Breast epithelium (tissue), 4 donors: ENCODE measurements at regions not wholly inside any gene's neighbourhood (a gene's known extent, or its start where the extent isn't known, plus 50 kb on each side); places are given as distances from the start of the nearest gene placed in this dataset.

Experiments used
- DNase-seq, 2 donors: peaks; one replicate each; pipeline ENCODE4 v3.0.0-alpha.2; 2019; ENCODE audit warnings: low spot score in 2 of 2
- H3K27ac ChIP-seq, 2 donors: fragments of 200-600 bp; sonication (generic) in 1 of 2; one replicate each; pipeline ENCODE4 v1.5.1; 2016 to 2019; ENCODE audit warnings: mild to moderate bottlenecking in 1 of 2
- H3K27me3 ChIP-seq, 2 donors: fragments of 200-600 bp; sonication (generic) in 1 of 2; one replicate each; pipeline versions ENCODE4 v1.5.1 to v1.6.0; 2017 to 2019; ENCODE audit warnings: control low read depth in 1 of 2, mild to moderate bottlenecking in 1 of 2
- H3K36me3 ChIP-seq: fragments of 200-600 bp; one replicate; pipeline ENCODE4 v1.5.1; 2019
- H3K4me1 ChIP-seq, 2 donors: fragments of 200-600 bp; sonication (generic); one replicate each; pipeline ENCODE4 v1.5.1; 2016 to 2019; ENCODE audit warnings: control low read depth in 1 of 2
- H3K4me3 ChIP-seq, 3 donors: fragments of 200-600 bp; sonication (generic); 1 replicate in 2 of 3; 2 replicates in 1 of 3; pipeline ENCODE4 v1.5.1; 2016 to 2019; ENCODE audit warnings: mild to moderate bottlenecking in 3 of 3, moderate library complexity in 2 of 3
- H3K9me3 ChIP-seq, 2 donors: fragments of 200-600 bp; sonication (generic) in 1 of 2; one replicate each; pipeline ENCODE4 v1.5.1; 2016 to 2019; ENCODE audit warnings: control low read depth in 1 of 2
- CTCF ChIP-seq, 3 donors: fragments of 450-650 bp; IDR thresholded peaks; one replicate each; pipeline ENCODE4 v1.5.1; 2016 to 2017; ENCODE audit warnings: antibody characterized with exemption in 3 of 3, mild to moderate bottlenecking in 3 of 3, moderate library complexity in 3 of 3
- POLR2A ChIP-seq: fragments of 450-650 bp; IDR thresholded peaks from one replicate; pipeline ENCODE4 v1.6.1; 2016; ENCODE audit warnings: antibody characterized with exemption, mild to moderate bottlenecking, moderate library complexity
- POLR2AphosphoS5 ChIP-seq, 3 donors: sonication (generic); formaldehyde crosslinking; IDR thresholded peaks; one replicate each; pipeline ENCODE4 v1.6.1; 2017; ENCODE audit warnings: antibody characterized with exemption in 3 of 3
- intact Hi-C: fragments of 100-400 bp; cut with DNase I; formaldehyde crosslinking; loops from one replicate; pipeline ENCODE4 v1.15.1; 2023; ENCODE audit warnings: low total_unique reads

- no peak for DNase-seq
- H3K9me3 ChIP-seq = no peaks in the 10 kb centered on the region
- intact Hi-C loops = no loop called here
- H3K4me1 ChIP-seq = no peaks in the 10 kb centered on the region
- no peak overlapping the region for H3K4me3 ChIP-seq
- no peak overlapping the region for H3K27ac ChIP-seq
- H3K36me3 ChIP-seq = no peaks in the 10 kb centered on the region
- TF ChIP-seq POLR2A (no peak), CTCF (IDR thresholded peaks at IDR 0.05) (no peak), POLR2AphosphoS5 (IDR thresholded peaks at IDR 0.05) (no peak)
- peaks cover 0 to 58% of the 10 kb centered on the region in 2 donors for H3K27me3 ChIP-seq
These were observed 96.7 kb upstream of the UQCRFS1 start for GRCh38 chr19:29309637-29310036.

- H3K27me3 ChIP-seq = peaks cover 0 to 57% of the 10 kb centered on the region in 2 donors
These were observed 98.3 kb upstream of the UQCRFS1 start for GRCh38 chr19:29311191-29311790.

GRCh38 chr19:29315556-29316190 lies 102.7 kb upstream of the UQCRFS1 start:
- Histone ChIP-seq H3K4me3 (no peak overlapping the region), H3K4me1 (no peaks in the 10 kb centered on the region), H3K27ac (no peak overlapping the region), H3K36me3 (no peaks in the 10 kb centered on the region), H3K27me3 (peaks cover 0 to 38% of the 10 kb centered on the region in 2 donors), H3K9me3 (no peaks in the 10 kb centered on the region)
- intact Hi-C loops = no loop called here
- DNase-seq = no peak
- no peak for TF ChIP-seq CTCF (IDR thresholded peaks at IDR 0.05)
- no peak for TF ChIP-seq POLR2AphosphoS5 (IDR thresholded peaks at IDR 0.05)
- no peak for TF ChIP-seq POLR2A

More at GRCh38 chr19:29311191-29311790, 98.3 kb upstream of the UQCRFS1 start:
- H3K4me3 ChIP-seq = no peak overlapping the region
- no peak for TF ChIP-seq POLR2A
- no peak for TF ChIP-seq CTCF (IDR thresholded peaks at IDR 0.05)
- TF ChIP-seq POLR2AphosphoS5 (IDR thresholded peaks at IDR 0.05) = no peak
- intact Hi-C loops = no loop called here
- no peak for DNase-seq
- no peaks in the 10 kb centered on the region for H3K36me3 ChIP-seq
- H3K9me3 ChIP-seq = no peaks in the 10 kb centered on the region
- H3K4me1 ChIP-seq = no peaks in the 10 kb centered on the region
- no peak overlapping the region for H3K27ac ChIP-seq

- no peaks in the 10 kb centered on the region for H3K9me3 ChIP-seq
- peaks cover 0 to 20% of the 10 kb centered on the region in 2 donors for H3K27me3 ChIP-seq
- no peak overlapping the region for H3K27ac ChIP-seq
- no peaks in the 10 kb centered on the region for H3K4me1 ChIP-seq
- intact Hi-C loops = no loop called here
- DNase-seq = no peak
- H3K36me3 ChIP-seq = no peaks in the 10 kb centered on the region
- TF ChIP-seq POLR2A = no peak
- no peak for TF ChIP-seq POLR2AphosphoS5 (IDR thresholded peaks at IDR 0.05)
- no peak for TF ChIP-seq CTCF (IDR thresholded peaks at IDR 0.05)
- no peak overlapping the region for H3K4me3 ChIP-seq
These were observed 105.6 kb upstream of the UQCRFS1 start for GRCh38 chr19:29318581-29318980.

- H3K4me1 ChIP-seq = no peaks in the 10 kb centered on the region
These were observed 107.1 kb upstream of the UQCRFS1 start for GRCh38 chr19:29320086-29320485.

More at GRCh38 chr19:29320086-29320485, 107.1 kb upstream of the UQCRFS1 start:
- TF ChIP-seq POLR2A (no peak), CTCF (IDR thresholded peaks at IDR 0.05) (no peak), POLR2AphosphoS5 (IDR thresholded peaks at IDR 0.05) (no peak)
- H3K27ac ChIP-seq = no peak overlapping the region
- DNase-seq = no peak
- no peaks in the 10 kb centered on the region for H3K36me3 ChIP-seq
- H3K9me3 ChIP-seq = no peaks in the 10 kb centered on the region
- H3K27me3 ChIP-seq = peaks cover 0 to 12% of the 10 kb centered on the region in 2 donors
- no peak overlapping the region for H3K4me3 ChIP-seq
- intact Hi-C loops = no loop called here
